SKM-1 treated with dmso at 0.1 percent for 144 hours (cell line): ENCODE measurements at regions not wholly inside any gene's neighbourhood (a gene's known extent, or its start where the extent isn't known, plus 50 kb on each side); places are given as distances from the start of the nearest gene placed in this dataset.

Experiments
- DNase-seq: peaks from one replicate; lab custom pipeline; 2025; ENCODE audit not compliant: unreplicated experiment; lab: John Stamatoyannopoulos, UW

DNA sequence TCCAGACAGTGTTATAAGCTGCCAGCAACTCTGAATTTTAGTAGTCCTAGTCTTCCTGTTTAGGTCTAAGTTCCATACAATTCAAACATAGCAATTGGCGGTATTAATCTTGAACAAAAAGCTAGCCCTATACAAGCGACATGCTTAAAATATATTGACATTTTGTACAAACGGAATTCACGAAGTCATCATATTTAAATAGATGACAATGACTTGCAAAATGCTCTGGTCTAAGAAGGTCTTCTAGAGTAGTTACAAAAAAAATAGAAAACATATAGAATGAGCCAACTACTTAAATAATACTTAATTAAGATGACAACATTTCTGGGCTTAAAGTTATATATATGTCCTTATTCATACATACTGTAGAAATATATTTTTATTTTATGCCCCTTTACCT is 446.6 kb downstream of the ANKRD7 start:
- DNase-seq, result no peak

DNA sequence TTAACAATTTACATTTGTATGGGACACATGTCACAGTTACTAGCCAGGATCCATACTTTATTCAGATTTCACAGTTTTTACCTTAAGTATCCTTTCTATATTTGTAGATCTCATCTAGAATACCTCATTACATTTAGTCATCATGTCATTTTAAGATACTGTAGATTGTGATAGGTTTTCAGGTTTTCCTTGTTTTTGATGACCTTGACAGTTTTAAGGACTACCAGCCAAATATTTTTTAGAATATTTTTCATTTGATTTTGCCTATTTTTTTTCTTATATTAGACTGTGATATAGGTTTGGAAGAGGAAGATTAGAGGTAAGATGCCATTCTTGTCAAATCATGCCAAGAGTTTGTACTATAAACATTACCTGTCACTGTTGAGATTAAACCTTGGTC is 460.3 kb downstream of the ANKRD7 start:
- no peak for DNase-seq

DNA sequence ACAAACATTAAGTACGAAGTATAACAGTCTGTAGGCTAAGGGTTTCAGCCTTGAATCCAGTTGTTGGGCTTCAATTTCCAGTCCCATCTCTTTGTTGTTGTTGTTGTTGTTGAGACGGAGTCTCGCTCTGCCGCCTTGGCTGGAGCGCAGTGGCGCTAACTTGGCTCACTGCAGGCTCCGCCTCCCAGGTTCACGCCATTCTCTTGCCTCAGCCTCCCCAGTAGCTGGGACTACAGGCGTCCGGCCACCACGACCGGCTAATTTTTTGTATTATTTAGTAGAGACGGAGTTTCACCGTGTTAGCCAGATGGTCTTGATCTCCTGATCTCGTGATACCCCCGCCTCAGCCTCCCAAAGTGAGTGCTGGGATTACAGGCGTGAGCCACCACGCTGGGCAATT is 464.9 kb downstream of the ANKRD7 start:
- no peak for DNase-seq

DNA sequence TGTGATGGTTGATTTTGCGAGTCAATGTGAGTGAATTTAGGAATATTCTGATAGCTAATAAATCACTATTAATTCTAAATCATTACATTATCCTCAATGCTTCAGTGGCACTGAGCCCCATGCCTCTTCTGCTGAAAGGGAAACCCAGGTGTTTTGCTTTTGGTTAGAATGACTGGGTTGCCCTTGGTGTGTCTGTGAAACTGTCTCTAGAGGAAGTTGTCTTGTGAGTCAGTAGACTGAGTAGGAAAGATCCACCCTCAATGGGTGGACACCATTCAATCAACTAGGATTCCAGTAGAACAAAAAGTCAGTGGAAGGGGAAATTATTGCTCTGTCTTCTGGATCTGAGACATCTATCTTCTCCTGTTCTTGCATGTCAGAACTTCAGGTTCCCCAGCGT is 472.4 kb downstream of the ANKRD7 start:
- no peak for DNase-seq

DNA sequence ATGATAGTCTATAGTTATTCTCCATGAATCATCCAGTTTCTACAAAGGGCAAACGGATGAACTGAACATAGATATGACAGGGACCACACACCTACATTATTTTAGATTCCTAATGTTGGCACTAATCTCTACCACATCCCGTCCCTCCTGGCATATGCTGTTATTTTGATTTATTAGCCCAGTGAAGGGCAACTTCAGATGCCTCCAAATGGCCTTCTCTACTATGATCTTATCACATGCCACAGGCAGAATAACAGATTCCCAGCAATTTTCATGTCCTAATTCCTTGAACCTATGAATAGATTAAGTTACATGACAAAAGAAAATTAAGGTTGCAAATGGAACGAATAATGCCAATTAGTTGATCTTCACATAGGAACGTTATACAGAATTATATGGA is 474.7 kb downstream of the ANKRD7 start:
- no peak for DNase-seq

DNA sequence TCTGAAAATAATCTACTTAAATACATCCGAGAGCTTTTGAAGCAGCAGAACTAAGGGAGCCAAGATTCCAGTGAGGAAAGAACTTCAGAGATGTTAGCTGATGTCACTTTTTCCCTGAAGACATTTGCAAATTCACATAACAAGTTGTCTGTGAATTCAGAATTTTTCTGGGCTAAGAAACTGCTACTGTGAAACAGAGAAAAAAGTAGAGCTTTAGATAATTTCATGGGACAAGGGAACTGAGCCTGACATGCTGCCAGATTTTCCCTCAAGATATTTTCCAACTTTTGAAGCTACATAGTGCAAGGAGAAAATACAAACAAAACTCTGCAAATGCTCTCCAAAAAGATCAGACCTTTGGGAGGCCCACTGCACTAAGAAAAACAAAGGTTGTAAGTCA is 484.2 kb downstream of the ANKRD7 start:
- DNase-seq, result no peak

DNA sequence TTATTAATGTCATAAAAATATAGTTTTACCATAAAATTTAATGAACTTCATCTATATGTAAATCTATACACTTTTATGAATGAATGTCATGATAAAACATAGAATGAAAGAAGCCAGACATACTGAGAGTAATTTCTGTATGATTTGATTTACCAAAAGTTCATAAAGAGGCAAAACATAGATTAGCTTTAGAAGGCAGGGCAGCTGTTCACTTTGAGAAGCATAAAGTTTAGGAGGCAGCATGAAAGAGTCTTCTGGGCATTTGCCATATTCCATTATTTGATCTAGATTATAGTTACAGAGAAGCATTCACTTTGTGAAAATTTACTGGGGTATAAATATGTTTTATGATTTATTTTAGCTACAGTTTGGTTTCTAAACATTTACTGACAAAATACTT is 487.2 kb downstream of the ANKRD7 start:
- no peak for DNase-seq

DNA sequence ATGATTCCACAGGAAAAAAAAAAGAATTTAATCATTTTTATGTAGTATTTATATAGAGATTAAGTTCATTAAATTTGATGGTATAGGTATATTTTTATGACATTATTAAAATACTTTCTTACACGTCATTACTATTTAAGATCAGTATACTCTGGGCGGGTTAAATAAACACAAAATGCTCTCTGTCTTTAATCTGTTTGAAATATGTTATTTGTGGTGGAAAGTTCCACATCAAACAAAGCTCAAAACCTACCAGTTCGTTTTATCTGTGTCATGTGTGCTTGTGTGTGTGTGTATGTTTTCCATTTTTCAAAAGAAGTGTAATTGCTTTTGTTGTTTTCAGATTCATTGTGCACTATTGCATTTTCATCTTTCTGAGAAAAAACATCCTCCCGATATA is 488.5 kb downstream of the ANKRD7 start:
- no peak for DNase-seq

DNA sequence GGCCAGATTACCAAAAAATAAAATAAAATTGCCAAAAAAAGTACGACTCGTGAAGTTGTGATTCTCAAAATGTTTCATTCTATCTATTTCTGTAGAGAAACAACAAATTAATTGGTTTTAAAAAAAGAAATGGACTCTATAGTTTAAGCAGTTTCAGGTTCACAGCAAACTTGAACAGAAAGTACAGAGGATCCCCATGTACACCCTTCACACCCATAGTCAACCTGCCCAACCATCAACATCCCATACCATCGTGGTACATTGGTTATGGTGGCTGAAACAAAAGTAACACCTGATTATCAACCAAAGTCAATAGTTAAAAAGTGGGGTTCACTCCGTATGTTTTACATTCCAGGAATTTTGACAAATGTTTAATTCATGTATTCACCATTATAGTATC is 496.1 kb downstream of the ANKRD7 start:
- DNase-seq, result no peak

DNA sequence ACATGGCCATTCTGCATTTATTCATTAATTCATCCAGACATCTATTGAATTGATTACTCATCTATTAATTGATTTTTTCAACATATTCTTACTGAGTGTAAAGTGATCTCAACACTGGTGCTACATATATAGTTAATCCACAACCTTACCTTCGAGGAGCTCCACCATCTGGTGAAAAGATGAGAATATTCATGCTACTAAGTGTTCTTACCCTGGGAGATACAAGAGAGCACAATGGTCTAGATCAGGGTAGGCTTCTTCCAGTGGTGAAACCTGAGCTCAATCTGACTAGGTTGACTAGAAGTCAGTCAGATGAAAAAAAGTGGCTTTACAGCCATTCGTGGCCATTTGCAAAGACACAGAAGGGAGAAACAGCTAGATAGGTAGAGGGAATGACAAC is 507.4 kb downstream of the ANKRD7 start:
- no peak for DNase-seq

DNA sequence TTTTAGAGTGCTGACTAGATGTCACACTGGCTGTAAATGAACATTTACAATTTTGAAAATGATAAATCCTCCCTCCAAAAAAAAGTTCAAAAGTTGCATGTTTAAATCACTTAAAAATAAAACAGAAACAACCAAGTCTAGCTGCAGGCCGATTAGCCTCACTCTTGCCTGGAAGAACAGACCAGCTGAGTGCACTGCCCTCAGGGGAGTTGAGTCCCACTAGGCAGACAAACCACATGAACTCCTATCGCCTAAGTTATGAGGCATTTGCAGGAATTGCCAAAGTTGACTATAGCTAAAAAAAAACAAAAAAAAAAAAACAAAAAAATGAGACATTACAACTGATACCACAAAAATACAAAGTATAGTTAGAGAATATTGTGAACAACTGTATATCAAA is 510.0 kb downstream of the ANKRD7 start:
- no peak for DNase-seq

DNA sequence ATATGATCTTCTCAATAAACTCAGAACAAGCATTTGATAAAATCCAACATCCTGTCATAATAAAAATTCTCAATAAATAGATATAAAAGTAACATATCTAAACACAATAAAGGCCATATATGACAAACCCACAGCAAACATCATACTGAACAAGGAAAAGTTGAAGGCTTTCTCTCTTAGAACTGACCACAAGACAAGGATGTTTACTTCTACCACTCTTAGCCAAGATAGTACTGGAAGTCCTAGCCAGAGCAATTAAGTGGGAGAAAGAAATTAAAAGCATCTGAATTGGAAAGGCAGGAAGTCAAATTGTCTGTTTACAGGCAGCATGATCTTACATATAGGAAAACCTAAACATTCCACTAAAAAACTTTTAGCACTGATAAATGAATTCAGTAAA is 510.9 kb downstream of the ANKRD7 start:
- DNase-seq, result no peak

DNA sequence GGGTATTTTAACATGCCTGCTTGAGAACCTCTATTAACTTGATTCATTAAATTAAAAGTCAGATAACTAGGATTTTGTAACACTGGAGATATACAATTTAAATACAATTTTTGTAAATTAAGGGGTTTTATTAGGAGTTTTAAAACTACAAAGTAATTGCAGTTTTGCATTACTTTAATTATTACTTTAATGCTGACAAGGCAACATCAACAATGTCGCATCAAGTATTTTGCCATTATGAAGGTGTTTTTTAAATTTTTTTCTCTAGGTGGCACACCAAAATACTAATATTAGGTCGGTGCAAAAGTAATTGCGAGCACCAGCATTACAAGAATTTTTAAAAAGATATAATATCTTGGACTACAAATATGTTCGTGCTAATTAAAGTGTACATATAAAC is 513.4 kb downstream of the ANKRD7 start:
- DNase-seq, result no peak

DNA sequence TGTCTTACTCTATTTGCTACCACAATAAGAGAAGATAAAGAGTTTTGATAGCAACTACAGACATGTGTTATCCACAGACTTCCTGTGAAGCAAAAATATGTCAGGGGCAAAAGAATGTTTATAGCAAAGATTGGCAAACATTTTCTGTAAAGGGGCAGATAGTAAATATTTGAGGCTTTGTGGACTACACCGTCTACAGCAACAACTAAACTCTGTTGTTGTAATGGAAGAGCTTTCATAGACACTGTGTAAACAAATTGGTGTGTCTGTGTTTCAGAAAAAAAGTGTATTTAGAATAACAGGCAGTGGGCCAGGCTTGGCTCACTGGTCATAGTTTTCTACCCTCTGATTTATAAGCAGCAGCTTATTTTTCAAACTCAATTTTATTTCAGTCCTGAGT is 521.4 kb downstream of the ANKRD7 start:
- no peak for DNase-seq

DNA sequence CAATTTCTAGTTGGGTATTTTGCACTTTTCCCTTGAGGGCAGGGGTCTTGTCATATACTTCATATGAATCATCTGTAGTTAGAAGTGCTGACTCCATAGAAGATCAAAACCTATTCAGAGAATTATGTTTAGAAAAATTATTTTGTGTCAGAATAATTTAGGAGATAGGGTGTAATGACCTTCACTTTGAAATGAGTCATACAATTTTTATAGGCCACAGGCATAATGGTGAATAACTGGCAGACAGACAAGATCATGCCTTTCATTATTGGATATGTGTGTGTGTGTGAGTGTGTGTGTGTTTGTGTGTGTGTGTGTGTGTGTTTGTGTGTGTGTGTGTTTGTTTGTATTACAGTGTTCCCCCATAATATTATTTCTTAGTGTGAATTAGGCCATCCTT is 523.0 kb downstream of the ANKRD7 start:
- no peak for DNase-seq

DNA sequence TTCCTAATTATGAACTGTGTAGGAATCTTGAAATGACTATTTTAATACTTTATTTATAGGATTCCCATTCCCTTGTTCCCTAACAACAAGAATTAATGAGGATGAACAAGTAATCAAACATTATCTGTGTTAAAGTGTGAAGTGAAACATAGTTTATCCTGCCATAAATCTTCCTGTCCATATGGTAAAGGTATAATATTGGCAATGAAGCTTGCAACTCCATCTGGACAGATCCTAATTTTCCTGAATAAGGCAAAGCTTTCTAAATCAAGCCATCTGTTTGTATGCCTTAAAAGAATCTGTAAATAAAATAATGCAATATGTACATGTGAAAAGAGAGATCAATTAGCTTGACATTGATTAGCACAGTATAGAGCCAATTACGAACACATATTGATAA is 529.0 kb downstream of the ANKRD7 start:
- no peak for DNase-seq

DNA sequence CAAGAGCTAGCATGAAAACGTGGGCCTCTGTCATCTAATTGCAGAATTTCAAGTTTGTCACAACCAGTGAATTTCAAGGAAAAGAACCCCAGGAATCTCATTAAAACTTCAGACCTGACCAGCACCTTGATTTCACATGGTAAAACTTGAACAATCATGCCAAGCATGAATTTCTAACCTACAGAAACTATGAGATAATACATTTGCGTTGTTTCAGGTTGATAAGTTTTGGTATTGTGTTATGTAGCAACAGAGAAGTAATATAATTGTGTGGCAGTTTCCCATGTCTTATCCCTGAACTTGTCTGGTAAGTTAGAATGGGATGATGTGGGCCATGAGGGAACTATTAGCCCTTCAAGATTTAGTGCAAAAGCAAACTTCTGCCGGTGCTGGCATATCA is 530.1 kb downstream of the ANKRD7 start:
- no peak for DNase-seq

DNA sequence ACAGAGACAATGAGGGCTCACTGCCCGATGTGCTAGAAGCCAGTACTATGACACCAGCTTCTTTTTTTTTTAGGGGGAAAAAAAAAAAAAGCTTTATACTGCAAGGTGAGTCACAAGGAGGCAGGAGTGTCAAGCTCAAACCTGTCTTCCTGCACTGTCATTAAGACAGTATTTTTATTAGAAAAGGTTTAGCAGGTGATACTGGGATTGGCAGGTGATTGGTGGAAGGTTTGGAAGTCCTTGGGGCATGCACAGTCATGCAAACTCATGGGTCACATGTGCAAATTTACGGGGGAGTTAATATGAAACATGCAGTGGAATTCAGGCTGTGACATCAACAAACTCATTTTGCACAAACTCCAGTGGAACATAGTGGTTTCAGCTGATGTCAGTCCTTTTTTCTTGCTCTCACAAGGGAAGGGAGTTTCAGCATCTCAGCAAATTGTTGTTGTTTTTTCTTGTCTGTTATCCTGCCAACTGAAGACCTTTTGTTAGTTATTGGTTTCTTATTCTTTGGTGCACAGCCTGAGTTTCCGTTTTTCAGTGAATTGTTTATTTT is 530.6 kb downstream of the ANKRD7 start:
- no peak for DNase-seq

DNA sequence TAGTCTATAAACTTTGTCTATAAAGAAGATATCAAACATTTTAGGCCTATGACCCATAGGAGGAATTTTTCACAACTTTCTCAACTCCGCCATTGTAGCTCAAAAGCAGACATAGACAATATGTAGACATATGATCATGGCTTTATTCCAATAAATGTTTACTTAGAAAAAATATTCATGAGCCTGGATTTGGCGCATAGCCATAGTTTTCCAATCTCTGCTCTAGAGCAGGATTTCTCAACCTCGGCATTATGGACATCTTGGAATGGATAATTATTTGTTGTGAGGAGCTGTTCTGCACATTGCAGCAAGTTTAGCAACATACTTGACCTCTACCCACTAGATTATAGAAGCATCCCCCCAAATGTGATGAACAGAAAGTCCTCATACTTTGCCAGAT is 532.6 kb downstream of the ANKRD7 start:
- DNase-seq, result no peak

DNA sequence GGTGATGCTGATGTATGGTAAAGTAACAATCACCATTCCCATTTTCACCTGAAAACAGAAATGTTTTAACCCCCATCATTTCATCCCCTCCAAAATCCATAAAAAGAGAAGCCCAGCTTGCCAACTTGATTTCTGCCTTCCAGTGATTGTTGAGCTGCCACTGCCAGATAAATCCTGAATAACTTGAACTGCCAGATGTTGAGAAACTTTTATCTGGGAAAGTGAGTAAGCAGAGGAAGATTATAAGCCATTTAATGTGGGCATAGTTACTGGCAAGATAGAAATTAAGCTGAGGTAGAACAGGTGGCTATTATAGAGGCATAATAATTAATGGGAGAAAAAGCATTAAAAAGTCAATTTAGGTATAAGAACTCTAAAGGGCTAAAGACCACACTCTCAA is 534.1 kb downstream of the ANKRD7 start:
- no peak for DNase-seq

DNA sequence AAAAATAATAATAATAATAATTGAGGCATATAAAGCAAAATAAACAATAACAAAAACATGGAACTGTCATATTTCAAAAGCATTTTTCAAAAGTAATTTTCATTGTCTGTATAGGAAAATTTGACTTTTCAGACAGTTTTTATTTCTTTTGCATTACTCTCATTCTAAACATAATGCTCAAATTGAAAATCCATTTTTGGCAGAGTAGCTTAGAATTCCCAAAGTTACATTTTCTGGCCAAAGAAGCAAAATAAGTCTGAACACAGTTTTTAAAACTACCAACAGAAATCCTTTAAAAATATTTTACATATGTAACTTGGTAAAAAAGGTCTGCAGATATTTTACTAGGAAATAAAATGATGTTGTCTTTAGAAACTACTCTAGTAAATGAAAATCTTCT is 535.4 kb downstream of the ANKRD7 start:
- no peak for DNase-seq

DNA sequence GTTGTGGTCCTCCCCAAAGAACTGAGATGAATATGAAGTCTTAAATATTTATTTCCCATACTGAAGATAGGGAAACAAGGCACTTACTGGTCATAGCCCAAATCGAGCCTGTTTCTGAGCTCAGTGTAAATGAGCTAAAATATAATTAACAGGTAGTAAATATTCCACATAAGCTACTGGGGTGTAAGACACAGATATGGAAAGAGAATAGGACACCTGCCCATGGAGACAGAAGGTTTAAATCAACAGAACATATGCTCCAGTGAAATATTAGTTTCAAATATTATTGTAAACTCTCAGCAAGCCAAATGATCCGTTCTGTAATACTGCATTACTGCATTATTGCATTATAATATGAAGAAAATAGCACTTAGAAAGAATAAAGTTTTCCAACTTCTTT is 537.9 kb downstream of the ANKRD7 start:
- DNase-seq, result no peak

DNA sequence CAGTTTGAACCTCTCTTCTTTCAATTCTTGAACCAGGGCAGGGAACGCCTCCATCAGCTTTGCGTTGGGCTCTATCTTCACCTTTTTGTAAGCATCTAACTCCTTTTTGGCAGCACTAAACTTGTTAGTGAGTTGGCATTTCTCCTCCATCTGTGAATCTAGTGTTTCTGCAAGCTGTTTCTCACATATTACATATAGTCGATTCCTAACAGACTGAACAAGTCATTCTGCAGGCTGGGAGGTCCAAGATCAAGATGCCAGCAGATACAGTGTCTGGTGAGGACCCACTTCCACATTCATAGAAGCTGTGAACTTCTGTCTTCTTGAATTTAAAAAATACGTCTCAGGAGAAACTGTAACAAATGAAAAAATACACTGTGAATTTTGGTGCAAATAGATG is 539.7 kb downstream of the ANKRD7 start:
- no peak for DNase-seq

DNA sequence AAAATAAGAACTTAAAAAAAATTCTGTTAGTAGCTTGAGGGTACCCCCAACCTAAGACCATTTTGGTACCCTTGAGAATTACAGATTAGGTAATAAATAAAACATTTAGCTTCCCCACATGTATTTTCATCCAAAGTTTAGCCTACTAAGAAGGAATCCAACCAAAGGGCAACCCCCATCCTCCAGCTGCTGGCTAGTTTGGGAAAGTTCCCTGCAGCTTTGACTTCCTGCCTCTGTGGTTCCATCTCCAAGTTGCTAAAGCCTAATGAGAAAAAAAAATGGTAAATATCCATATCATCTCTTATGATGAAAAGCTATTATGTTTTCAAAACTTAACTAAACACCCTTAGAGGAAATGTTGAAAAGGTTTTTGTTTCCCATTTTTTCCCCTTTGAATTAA is 547.2 kb downstream of the ANKRD7 start:
- no peak for DNase-seq
